IPS DF 19.7 (cell line): ENCODE measurements at regions not wholly inside any gene's neighbourhood (a gene's known extent, or its start where the extent isn't known, plus 50 kb on each side); places are given as distances from the start of the nearest gene placed in this dataset.
"Not testable (repeated sequence)": the region's sequence is repeated elsewhere in the genome, so short reads cannot be mapped to it uniquely, and the experiment has no call there.

Source experiments
- DNase-seq: peaks from one replicate; pipeline ENCODE4 v3.0.0-alpha.2; 2013; ENCODE audit warnings: low read depth, low spot score

- no peak for DNase-seq
Observed at GRCh38 chr17:37859451-37859850, 64.8 kb upstream of the TBC1D3K start.

DNA sequence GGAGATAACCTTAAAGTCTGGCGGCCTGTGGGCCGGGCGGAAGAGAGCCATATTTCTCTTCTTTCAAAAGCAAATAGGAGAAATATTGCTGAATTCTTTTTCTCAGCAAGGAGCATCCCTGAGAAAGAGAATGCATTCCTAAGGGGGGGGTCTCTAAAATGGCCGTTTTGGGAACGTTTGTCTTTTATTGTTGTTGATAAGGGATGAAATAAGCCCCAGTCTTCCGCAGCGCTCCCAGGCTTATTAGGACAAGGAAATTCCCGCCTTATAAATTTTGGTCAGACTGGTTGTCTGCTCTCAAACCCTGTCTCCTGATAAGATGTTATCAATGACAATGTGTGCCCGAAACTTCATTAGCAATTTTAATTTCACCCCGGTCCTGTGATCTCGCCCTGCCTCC, 65.8 kb upstream of the TBC1D3K start:
- not testable (repeated sequence) for DNase-seq

DNA sequence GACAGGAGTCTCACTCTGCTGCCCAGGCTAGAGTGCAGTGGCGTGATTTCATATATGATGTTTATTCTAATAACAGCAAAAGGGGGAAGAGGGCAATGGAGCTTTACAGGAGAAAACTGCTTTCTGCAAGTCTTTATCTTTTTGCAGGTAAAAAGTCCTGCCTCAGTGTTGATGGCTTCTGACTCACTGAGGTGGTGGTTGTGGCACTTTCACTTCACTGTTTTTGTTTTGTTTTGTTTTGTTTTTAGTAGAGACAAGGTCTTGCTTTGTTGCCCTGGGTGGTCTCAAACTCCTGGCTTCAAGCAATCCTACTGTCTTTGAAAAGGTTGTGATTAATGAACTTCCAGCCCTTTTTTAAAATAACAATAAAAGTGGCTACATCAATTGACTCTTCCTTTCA, 68.0 kb upstream of the TBC1D3K start:
- no peak for DNase-seq

DNA sequence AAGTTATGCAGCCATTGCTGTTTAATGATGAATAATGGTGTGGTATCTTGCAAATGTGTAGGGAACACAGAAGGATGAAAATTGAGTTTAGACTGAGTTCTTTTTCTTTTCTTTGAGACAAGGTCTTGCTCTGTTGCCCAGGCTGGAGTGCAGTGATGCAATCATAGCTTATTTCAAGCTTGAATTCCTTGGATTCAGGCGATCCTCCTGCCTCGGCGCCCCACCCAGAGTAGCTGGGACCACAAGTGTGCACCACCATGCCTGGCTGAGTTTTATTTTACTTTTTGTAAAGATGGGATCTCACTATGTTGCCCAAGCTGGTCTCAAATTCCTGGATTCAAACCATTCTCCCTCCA, 74.6 kb upstream of the TBC1D3K start:
- no peak for DNase-seq

GRCh38 chr17:37848690-37849616, 75.3 kb upstream of the TBC1D3K start:
- no peak for DNase-seq

- no peak for DNase-seq
Observed at GRCh38 chr17:37847811-37848331, 76.3 kb upstream of the TBC1D3K start.

- no peak for DNase-seq
Observed at GRCh38 chr17:37847102-37847501, 77.1 kb upstream of the TBC1D3K start.

DNA sequence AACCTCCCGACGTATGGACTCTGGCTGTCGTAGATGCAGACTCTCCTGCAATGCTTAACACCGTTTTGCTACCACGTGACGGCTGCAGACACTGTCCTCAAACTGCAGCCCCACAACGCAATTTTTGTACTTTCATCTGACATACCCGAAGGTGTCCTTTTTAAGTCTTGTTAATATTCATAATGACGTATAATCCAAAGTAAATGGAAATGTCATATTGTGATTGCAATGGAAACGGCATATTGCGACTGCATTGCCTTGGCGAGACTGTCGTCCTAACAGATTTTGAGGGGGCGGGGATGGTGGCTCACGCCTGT, 79.3 kb upstream of the TBC1D3K start:
- no peak for DNase-seq

DNA sequence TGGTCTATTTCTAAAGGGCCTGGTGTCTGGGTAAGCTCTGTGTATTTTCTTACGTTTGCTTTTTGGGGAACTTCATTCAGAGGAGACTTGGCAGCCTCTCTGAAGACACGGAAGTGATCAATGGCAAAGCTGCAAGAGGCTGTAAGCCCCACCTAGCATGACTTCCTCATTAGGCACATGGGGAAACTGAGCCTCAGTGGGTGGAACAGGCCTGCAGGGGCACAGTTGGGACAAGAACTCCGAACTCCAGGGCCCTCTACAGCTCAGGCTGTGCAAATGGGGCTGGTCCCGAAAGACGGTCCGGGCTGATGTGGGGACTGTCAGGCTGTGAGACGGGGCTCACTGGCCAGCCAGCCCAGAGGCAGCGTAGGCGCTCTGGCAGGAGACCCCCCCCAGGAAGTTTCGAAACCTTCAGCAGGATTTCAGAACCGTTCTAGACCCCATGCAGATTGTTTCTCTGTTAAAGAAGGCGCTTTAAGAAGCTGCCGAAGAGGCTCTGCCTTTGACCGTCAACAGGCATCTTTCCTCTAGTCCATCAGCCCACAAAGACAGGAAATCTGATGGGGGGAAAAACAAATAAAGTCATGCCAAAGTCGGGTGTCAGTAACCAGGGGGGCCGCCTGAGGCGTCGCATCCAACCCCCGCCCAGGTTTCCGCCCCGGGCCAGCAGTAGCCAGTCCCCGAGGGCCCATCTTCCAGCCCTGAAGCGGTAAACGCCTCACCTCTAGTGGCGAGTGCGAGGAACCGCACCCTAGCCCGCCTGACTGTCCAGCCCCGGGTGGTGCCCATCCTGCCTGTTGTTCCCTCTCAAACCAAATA, 79.8 kb upstream of the TBC1D3K start:
- peak; percentile 35 for DNase-seq

GRCh38 chr17:37842401-37842800, 81.8 kb upstream of the TBC1D3K start:
- no peak for DNase-seq

GRCh38 chr17:37841232-37841631, 83.0 kb upstream of the TBC1D3K start:
- no peak for DNase-seq

- no peak for DNase-seq
Observed at GRCh38 chr17:37840576-37840975, 83.6 kb upstream of the TBC1D3K start.

GRCh38 chr17:37839196-37839978, 84.8 kb upstream of the TBC1D3K start:
- DNase-seq, result no peak

DNA sequence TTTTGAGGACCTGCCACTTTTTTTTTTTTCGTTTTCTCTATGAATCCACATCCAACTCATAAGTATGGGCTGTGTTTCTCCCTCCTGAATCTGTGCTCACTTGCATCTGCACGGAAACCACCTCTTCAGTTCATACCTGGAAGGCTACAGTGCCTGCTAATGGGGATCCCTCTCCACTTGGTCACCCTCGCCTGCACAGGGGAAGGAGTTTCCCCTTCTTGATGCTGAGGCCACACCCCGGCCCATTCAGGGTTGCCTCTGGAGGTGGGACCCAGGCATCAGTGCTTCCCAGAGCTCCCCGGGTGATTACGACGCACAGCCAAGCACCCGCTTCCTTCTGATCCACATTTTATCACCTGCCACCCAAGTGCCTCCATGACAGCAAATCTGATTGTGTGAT, 85.9 kb upstream of the TBC1D3K start:
- no peak for DNase-seq

DNA sequence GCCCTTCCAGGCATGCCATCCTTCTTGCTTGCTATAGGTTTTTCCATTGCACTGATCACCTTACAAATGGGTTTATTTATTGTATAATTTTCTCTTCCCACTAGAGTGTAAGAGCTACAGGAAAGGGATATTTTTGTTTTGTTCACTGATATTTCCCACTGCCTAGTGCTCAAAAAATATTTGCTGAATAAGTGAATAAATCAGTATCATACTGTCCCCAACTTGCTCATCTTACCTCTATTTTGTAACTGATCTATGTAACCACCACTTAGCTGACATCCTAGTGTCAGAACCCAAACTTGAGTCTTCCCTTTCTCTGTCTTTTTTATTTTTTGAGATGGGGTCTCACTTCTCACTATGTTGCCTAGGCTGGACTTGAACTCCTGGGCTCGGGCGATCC, 87.6 kb upstream of the TBC1D3K start:
- DNase-seq, result no peak

DNA sequence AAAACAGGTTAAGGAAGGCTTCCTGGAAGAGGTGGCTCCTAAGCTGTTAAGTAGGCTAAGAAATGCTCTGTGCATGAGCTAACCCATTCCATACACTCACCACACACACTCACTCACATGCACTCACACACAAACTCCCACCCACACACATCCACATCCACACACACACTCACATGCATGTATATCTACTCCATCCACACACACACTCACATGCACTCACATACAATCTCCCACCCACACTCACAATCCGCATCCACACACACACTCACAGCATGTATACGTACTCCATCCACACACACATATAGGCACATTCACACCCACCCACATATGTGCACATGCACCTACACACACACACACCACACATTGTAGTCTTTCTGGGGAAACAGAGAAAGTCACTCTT, 89.3 kb upstream of the HNF1B start:
- DNase-seq, result no peak

GRCh38 chr17:37833237-37833859, 88.5 kb upstream of the HNF1B start:
- DNase-seq, result no peak

GRCh38 chr17:37831986-37832385, 87.1 kb upstream of the HNF1B start:
- DNase-seq, result no peak

DNA sequence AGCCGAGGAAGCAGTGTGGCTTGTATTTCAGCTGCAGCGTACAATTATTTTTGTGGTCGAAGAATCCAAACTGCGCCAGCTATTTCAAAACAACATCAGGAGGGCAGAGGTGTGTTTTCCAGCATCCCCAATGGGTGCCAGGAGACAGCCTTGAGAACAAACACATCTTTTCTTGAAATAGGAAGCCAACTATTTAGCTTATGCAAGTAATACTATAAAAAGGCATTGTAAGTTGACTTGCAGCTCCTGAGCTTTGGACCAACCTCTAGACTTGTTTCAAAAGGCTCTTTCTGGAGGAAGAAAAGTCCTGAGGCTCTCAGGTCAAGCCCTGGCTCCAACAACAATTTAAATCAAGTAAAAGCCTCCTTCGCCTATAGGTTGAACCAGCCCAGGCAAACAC, 86.6 kb upstream of the HNF1B start:
- DNase-seq, result no peak

- no peak for DNase-seq
Observed at GRCh38 chr17:37830151-37830993, 85.5 kb upstream of the HNF1B start.
